Stimulated activated CD4-positive, alpha-beta T cell treated with anti-CD3 and anti-CD28 coated beads, Interleukin-4, amount 100 ng/mL, for 24 hours (primary cell): ENCODE measurements at regions not wholly inside any gene's neighbourhood (a gene's known extent, or its start where the extent isn't known, plus 50 kb on each side); places are given as distances from the start of the nearest gene placed in this dataset.
"Not testable (repeated sequence)": the region's sequence is repeated elsewhere in the genome, so short reads cannot be mapped to it uniquely, and the experiment has no call there.

ENCODE experiments used
- DNase-seq: peaks from one replicate; pipeline ENCODE4 v3.0.0-alpha.2; 2020

DNA sequence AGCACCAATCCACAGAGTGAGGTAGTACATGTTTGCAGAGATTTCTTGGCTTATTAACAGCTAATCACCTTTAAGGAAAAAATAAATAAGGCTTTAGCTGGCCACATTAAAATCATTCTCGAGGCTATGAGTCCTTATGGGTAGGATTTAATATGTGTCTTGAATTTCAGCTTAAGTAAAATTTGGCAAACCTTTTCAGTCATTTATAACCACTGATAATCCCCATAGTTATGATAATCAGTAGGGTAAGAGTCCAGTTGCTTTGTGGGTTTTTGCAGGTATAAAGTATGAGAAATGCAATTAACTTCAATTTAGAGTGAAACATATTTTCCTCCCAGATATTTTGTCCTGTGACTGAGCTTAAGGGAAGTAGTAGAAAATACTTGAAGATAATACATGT is 1458.9 kb upstream of the FLRT2 start:
- DNase-seq, result no peak

- DNase-seq, result no peak
Observed at GRCh38 chr14:84074626-84075025, 1455.3 kb upstream of the FLRT2 start.

DNA sequence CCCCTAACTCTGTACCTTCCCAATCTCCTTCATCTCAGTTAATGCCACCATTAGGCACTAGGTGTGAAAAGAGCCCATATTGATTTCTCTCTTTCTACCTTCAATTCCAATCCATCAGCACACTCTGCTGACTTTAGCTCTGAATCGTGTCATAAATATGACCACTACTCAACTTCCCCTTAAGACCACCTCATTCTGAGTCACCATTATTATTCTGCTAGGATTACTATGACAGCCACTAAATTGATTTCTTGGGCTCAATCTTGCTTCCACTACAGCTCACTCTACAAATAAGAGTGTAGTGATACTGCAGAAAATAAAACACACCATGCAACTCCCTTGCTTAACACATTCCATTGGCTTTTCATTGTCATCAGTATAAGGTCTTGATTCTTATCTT is 1449.0 kb upstream of the FLRT2 start:
- DNase-seq, result no peak

GRCh38 chr14:84084056-84084630 is 1445.8 kb upstream of the FLRT2 start:
- no peak for DNase-seq

DNA sequence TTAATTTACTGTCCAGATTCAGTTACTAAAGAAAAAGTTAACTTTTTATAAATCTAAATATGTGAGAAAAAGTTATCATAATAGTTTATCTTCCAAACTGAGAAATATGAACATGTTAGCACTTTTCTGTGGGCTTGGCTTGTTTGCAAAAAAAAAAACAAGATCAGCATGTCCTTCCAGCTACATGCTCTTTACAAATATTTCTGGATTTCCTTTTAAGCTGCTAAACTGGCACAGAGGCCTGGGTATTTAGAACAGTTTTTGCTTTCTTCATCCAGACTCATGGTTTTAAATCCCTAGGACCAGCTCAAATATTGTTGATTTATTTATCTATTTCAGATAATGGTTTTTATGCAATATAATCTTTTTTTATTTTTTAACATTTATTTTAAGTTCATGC is 1444.5 kb upstream of the FLRT2 start:
- DNase-seq, result no peak

- no peak for DNase-seq
Observed at GRCh38 chr14:84086714-84087113, 1443.2 kb upstream of the FLRT2 start.

DNA sequence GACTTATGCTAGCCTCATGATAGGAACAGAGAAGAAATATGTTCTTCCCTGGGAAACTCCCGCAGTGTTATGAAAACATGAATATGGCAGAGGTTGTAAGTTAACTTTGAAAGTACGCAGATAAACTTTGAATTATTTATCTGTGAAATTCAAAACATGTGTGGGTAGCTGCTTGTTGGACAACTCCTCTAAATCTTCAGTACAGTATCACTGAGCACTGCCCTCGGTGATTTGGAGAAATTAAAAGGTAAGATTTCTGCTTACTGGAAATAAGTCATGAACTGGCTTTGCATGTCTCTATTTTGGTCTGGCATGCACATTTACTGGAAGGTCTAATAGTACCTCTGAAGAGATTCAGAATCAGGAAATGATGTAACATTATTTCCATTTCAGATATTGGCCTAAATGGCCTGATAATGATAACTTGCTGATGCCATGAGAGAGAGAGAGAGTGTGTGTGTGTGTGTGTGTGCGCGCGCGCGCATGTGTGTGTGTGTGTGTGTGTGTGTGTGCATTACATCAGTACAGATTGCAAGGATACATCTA is 1441.9 kb upstream of the FLRT2 start:
- DNase-seq, result no peak

DNA sequence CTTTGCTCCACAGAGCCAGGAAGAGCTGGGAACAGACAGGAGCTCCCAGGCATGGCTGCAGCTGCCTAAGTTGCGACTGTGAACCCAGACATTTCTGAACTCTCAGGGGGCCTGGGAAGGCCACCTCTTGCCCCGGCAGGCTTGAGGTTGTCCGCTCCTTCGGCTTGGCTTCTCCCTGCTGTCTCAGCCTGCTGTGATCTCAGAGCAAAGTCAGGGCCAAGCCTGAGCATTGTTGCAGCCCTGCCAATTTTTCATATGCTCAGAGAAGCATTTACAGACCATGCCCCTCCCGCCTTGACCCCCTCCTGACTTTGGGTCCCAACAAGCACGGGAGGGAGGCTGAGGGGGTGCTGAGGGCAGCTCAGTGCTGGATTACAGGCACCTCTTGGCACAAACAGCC is 1439.1 kb upstream of the FLRT2 start:
- DNase-seq, result no peak

- DNase-seq, result no peak
Observed at GRCh38 chr14:84095681-84096080, 1434.3 kb upstream of the FLRT2 start.

GRCh38 chr14:84098261-84098660 is 1431.7 kb upstream of the FLRT2 start:
- DNase-seq, result no peak

DNA sequence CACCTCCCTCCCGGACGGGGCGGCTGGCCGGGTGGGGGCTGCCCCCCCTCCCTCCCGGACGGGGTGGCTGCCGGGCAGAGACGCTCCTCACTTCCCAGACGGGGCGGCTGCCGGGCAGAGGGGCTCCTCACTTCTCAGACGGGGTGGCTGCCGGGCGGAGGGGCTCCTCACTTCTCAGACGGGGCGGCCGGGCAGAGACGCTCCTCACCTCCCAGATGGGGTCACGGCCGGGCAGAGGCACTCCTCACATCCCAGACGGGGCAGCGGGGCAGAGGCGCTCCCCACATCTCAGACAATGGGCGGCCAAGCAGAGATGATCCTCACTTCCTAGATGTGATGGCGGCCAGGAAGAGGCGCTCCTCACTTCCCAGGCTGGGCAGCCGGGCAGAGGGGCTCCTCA is 1430.4 kb upstream of the FLRT2 start:
- DNase-seq, result not testable (repeated sequence)

- no peak for DNase-seq
Observed at GRCh38 chr14:84107835-84108343, 1422.1 kb upstream of the FLRT2 start.

GRCh38 chr14:84108746-84109457 is 1421.0 kb upstream of the FLRT2 start:
- DNase-seq, result no peak

DNA sequence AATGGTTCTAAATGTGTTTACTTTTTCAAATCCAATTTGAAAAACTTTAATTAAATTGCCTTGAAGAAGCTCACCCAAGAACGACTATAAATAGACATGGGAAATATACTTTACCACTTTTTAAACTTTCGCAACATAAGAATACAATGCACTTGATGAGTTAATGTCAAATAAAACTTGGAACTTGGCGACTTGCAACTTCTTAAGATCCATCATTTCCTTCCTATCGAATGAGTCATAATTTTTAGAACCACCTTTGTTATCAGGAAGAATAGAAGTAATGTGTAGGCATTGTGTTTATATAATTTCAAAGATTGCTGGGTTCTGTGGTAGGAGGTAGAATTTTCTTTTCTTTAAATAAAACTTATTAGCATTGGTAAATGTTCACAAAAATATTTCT is 1417.4 kb upstream of the FLRT2 start:
- no peak for DNase-seq

GRCh38 chr14:84125676-84126075 is 1404.3 kb upstream of the FLRT2 start:
- no peak for DNase-seq

GRCh38 chr14:84127495-84127894 is 1402.4 kb upstream of the FLRT2 start:
- DNase-seq, result no peak

DNA sequence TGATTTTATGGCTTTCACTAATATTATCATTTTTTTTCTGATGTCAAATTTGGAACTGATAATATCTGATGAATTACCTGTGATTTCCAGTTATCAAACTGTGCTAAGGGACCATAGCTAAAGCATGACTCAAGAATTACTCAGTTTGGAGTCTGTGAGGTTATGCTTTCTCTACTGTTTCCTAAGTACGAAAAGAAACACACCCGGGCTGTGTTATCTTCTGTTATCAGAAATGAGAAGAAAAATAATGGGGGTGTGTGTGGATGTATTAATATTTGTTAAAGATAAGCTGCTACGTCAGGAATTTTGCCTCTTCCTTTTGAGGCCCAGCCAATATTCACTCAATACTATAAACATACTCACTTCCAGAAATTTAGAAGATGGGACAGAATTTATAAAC is 1401.9 kb upstream of the FLRT2 start:
- no peak for DNase-seq

- no peak for DNase-seq
Observed at GRCh38 chr14:84129007-84129406, 1400.9 kb upstream of the FLRT2 start.

DNA sequence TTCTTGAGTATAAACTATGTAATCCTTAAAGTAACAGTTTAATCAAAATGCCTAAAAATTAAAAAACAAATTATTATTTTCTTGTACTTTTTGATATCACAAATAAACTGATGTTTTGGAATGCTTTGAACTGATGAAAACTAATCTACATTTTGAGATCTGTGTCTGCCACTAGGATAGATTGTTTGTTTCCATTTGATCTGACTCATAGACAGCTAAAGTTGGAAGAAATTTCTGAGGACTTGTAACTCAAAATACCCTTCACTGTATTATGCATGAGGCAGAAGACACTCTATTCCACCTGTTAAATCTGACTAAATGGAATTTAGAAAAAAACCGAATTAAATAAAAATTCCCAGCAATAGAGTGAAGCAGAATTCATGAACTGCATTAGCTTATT is 1400.0 kb upstream of the FLRT2 start:
- DNase-seq, result no peak

DNA sequence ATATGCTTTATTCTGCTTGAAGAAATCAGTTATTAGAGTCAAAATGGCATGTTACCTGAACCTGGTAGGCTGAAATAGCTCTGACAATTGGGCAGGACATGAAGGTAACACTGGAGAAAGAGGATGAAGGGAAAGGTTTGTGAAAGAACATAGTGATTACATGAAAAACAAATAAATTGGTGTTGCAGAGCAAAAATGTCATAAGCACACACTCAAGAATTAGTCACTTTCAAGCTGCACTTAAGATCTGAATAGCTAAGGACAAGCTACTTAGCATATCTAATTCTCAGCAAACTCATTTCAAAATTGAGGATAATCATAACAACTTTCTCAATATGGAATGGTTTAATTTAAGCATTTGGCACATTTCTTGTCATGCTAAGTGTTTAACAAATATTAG is 1398.0 kb upstream of the FLRT2 start:
- no peak for DNase-seq

DNA sequence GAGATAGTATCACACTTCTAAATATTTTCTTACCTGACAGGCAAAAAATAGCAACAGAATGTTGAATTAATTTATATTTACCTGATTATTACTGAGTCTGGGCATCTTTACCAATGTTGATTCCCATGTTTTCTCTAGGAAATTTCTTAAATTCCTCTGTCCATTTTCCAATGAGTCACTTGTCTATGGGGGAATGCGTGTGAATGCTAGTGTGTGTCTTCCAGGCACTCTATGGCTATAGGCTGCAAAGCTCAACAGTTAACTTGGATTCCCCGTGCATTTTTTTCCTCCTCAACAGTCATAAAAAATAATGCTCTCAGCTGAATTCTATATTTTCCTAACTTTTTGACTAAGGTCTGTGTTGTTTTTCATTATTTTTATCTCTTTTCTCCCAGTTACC is 1385.8 kb upstream of the FLRT2 start:
- no peak for DNase-seq

GRCh38 chr14:84152452-84152851 is 1377.5 kb upstream of the FLRT2 start:
- DNase-seq, result no peak

- no peak for DNase-seq
Observed at GRCh38 chr14:84162633-84163032, 1367.3 kb upstream of the FLRT2 start.

DNA sequence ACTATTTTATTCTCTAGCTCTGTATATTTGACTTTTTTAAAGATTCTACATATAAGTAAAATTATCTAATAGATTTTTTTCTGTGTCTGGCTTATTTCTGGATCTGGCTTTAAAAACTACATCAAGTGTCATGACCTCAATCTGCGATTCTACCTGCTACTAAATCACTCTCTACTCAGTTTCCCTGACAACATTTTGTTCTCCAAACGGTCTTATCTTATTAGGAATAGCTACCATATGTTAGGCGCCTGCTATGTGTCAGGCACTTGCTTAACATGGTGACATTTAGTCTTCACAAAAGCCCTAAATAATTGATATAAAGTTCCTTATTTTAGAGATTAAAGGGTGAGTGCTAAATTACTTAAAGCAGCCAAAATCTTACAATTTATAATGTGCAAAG is 1362.9 kb upstream of the FLRT2 start:
- no peak for DNase-seq

DNA sequence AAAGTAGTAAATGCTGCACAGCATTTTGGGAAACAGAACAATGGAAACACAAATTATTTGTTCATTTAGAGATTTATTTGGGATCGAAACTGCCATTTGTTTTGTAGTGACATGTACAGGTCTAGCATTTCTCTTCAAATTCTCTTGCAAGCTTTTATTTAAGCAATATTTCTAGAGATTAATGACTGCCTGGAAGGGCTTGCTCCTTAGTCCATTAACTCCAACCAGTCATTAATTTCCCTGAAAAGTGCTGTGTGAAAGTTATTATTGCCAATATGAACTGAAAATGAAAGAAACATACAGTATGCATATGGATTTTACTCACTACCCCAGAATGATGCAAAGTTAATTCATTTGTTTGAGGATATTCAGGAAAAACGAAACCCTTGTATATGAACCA is 1349.6 kb upstream of the FLRT2 start:
- no peak for DNase-seq
